Right cardiac atrium (tissue), 5 donors: ENCODE measurements at regions not wholly inside any gene's neighbourhood (a gene's known extent, or its start where the extent isn't known, plus 50 kb on each side); places are given as distances from the start of the nearest gene placed in this dataset.

Experiments used
- ATAC-seq, 2 donors: fragments of 200-7000 bp; cut with Tn5 transposase; one replicate each; pipeline versions ENCODE4 v1.8.0 to v1.9.1; 2020; ENCODE audit warnings: moderate library complexity in 2 of 2, mild to moderate bottlenecking in 1 of 2
- DNase-seq, 3 donors: peaks; one replicate each; pipeline ENCODE4 v3.0.0-alpha.2; 2020
- H3K27ac ChIP-seq: one replicate; pipeline ENCODE4 v1.5.1; 2013; ENCODE audit warnings: mild to moderate bottlenecking, low read length, control low read depth, moderate library complexity
- H3K27me3 ChIP-seq: one replicate; pipeline ENCODE4 v1.6.1; 2013; ENCODE audit not compliant: control insufficient read depth, insufficient read depth
- H3K4me1 ChIP-seq: one replicate; pipeline ENCODE4 v1.6.1; 2013; ENCODE audit warnings: low read length; ENCODE audit not compliant: control insufficient read depth, insufficient read depth
- H3K4me3 ChIP-seq: one replicate; pipeline ENCODE4 v1.5.1; 2013; ENCODE audit warnings: low read length, control low read depth
- H3K9me3 ChIP-seq: one replicate; pipeline ENCODE4 v1.6.1; 2013; ENCODE audit warnings: low read length; ENCODE audit not compliant: control insufficient read depth
- WGBS: extraction: QIAGEN DNeasy Blood & Tissue Kit; methylation state at CpG from one replicate; pipeline ENCODE4 v1.1.7; 2013; 5-methylcytosine and 5-hydroxymethylcytosine counted together
- intact Hi-C, 4 donors: fragments of 100-400 bp; cut with DNase I; formaldehyde crosslinking; loops; one replicate each; pipeline versions ENCODE4 v1.11.0 to v1.14.0; 2022 to 2023
- donor health status: healthy with polysubstance abuse.
- donor health status: DM: no; HTN: yes; CAD: no.
- donor health status: DM: no; HTN: no; CAD: no.
- donor health status: DM: no; HTN: yes; CAD: no; lungs with severe emphysema.
- donor health status: DM: yes; HTN: yes; CAD: no.

DNA sequence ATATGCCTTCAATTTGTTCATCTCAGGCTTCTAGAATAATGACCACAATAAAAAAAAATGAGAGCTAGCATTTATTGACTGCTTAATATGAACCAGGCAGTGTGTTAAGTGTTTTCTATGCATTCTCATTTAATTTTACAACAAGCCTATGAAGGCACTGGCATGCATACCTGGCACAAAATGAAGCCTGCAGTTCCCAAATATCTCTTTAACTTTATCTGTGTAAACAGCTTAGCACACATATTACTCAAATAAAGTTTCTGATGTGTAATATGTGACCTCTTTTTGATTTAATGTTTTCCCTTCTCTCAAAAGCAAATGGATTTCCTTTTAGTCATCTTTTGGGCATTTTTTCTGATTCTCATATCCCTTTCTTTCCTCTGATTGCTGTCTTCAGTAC is 671.8 kb downstream of the PCDH7 start:
- Histone ChIP-seq H3K4me3 (no peak overlapping the region), H3K4me1 (no peaks in the 10 kb centered on the region), H3K27me3 (no peaks in the 10 kb centered on the region), H3K27ac (no peak overlapping the region), H3K9me3 (no peaks in the 10 kb centered on the region)
- no peak for ATAC-seq
- intact Hi-C loops: no loop called here
- no peak for DNase-seq

- 83% methylated on average over 2 of the region's 2 CpGs for WGBS
- intact Hi-C loops: no loop called here
- Histone ChIP-seq H3K27me3 (no peaks in the 10 kb centered on the region), H3K27ac (no peak overlapping the region), H3K9me3 (no peaks in the 10 kb centered on the region), H3K4me3 (no peak overlapping the region), H3K4me1 (no peaks in the 10 kb centered on the region)
- ATAC-seq: no peak
- DNase-seq: no peak
These were observed 672.8 kb downstream of the PCDH7 start for GRCh38 chr4:31392923-31393322.

DNA sequence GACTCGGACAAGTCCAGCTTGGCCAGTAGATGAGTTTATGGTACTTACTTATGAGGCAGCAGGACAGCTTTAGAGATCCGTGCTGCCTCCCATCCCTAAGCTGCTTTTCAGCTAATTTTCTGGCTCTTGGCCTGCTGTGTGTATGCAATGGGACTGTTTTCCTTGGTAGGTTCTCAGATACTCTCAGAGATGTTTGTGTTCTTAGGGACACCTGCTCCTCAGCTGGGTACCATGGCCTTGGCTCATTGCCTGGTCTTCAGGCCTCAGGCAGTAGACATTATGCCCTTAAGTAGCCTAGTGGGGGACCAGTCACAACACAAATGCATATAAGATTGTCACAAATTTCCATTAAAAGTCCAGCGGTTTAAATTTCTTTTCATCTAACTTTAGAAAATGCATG is 688.0 kb downstream of the PCDH7 start:
- intact Hi-C loops: no loop called here
- Histone ChIP-seq H3K9me3 (no peaks in the 10 kb centered on the region), H3K27me3 (no peaks in the 10 kb centered on the region), H3K27ac (no peak overlapping the region), H3K4me1 (no peaks in the 10 kb centered on the region), H3K4me3 (no peak overlapping the region)
- 78% methylated on average over 3 of the region's 3 CpGs for WGBS
- ATAC-seq: no peak
- DNase-seq: no peak

- H3K27me3 ChIP-seq: no peaks in the 10 kb centered on the region
- no peaks in the 10 kb centered on the region for H3K9me3 ChIP-seq
- intact Hi-C loops: no loop called here
- no peak overlapping the region for H3K4me3 ChIP-seq
- H3K27ac ChIP-seq: no peak overlapping the region
- 81% methylated on average over 1 of the region's 1 CpG for WGBS
- ATAC-seq: no peak
- DNase-seq: no peak
- no peaks in the 10 kb centered on the region for H3K4me1 ChIP-seq
These were observed 691.4 kb downstream of the PCDH7 start for GRCh38 chr4:31411565-31411964.

GRCh38 chr4:31415629-31416028 is 695.5 kb downstream of the PCDH7 start:
- H3K27me3 ChIP-seq: no peaks in the 10 kb centered on the region
- no peak for DNase-seq
- no peaks in the 10 kb centered on the region for H3K4me1 ChIP-seq
- intact Hi-C loops: no loop called here
- no peak overlapping the region for H3K4me3 ChIP-seq
- 89% methylated on average over 3 of the region's 3 CpGs for WGBS
- no peaks in the 10 kb centered on the region for H3K9me3 ChIP-seq
- no peak for ATAC-seq
- H3K27ac ChIP-seq: no peak overlapping the region

- ATAC-seq (no peak), DNase-seq (no peak)
- intact Hi-C loops: no loop called here
- no peaks in the 10 kb centered on the region for H3K27me3 ChIP-seq
- WGBS: 75% methylated on average over 7 of the region's 7 CpGs
- no peaks in the 10 kb centered on the region for H3K9me3 ChIP-seq
- H3K27ac ChIP-seq: no peak overlapping the region
- H3K4me3 ChIP-seq: no peak overlapping the region
- no peaks in the 10 kb centered on the region for H3K4me1 ChIP-seq
These were observed 696.3 kb downstream of the PCDH7 start for GRCh38 chr4:31416498-31416897.

- Histone ChIP-seq H3K4me1 (no peaks in the 10 kb centered on the region), H3K27me3 (no peaks in the 10 kb centered on the region), H3K27ac (no peak overlapping the region), H3K9me3 (no peaks in the 10 kb centered on the region), H3K4me3 (no peak overlapping the region)
- DNase-seq (no peak), ATAC-seq (no peak)
- 82% methylated on average over 3 of the region's 3 CpGs for WGBS
- intact Hi-C loops: no loop called here
These were observed 696.9 kb downstream of the PCDH7 start for GRCh38 chr4:31417040-31417439.

GRCh38 chr4:31422006-31422405 is 701.8 kb downstream of the PCDH7 start:
- no peaks in the 10 kb centered on the region for H3K9me3 ChIP-seq
- no peaks in the 10 kb centered on the region for H3K4me1 ChIP-seq
- ATAC-seq: no peak
- H3K4me3 ChIP-seq: no peak overlapping the region
- 92% methylated on average over 2 of the region's 2 CpGs for WGBS
- no peak for DNase-seq
- no peaks in the 10 kb centered on the region for H3K27me3 ChIP-seq
- no peak overlapping the region for H3K27ac ChIP-seq
- intact Hi-C loops: no loop called here

GRCh38 chr4:31427691-31428090 is 707.5 kb downstream of the PCDH7 start:
- ATAC-seq (no peak), DNase-seq (no peak)
- Histone ChIP-seq H3K4me3 (no peak overlapping the region), H3K27me3 (no peaks in the 10 kb centered on the region), H3K4me1 (no peaks in the 10 kb centered on the region), H3K27ac (no peak overlapping the region), H3K9me3 (no peaks in the 10 kb centered on the region)
- 56% methylated on average over 3 of the region's 3 CpGs for WGBS
- intact Hi-C loops: no loop called here

GRCh38 chr4:31442236-31442635 is 722.1 kb downstream of the PCDH7 start:
- Histone ChIP-seq H3K27me3 (no peaks in the 10 kb centered on the region), H3K9me3 (no peaks in the 10 kb centered on the region), H3K4me1 (no peaks in the 10 kb centered on the region), H3K4me3 (no peak overlapping the region), H3K27ac (no peak overlapping the region)
- intact Hi-C loops: no loop called here
- 84% methylated on average over 11 of the region's 11 CpGs for WGBS
- DNase-seq: no peak
- ATAC-seq: no peak

- WGBS: 77% methylated on average over 3 of the region's 3 CpGs
These were observed 725.4 kb downstream of the PCDH7 start for GRCh38 chr4:31445526-31445925.

GRCh38 chr4:31455612-31456011 is 735.4 kb downstream of the PCDH7 start:
- DNase-seq (no peak), ATAC-seq (no peak)
- Histone ChIP-seq H3K27ac (no peak overlapping the region), H3K4me1 (no peaks in the 10 kb centered on the region), H3K4me3 (no peak overlapping the region), H3K9me3 (no peaks in the 10 kb centered on the region), H3K27me3 (no peaks in the 10 kb centered on the region)
- intact Hi-C loops: no loop called here

More at GRCh38 chr4:31445526-31445925, 725.4 kb downstream of the PCDH7 start:
- DNase-seq (no peak), ATAC-seq (no peak)
- Histone ChIP-seq H3K9me3 (no peaks in the 10 kb centered on the region), H3K27ac (no peak overlapping the region), H3K27me3 (no peaks in the 10 kb centered on the region), H3K4me1 (no peaks in the 10 kb centered on the region), H3K4me3 (no peak overlapping the region)
- intact Hi-C loops: no loop called here
